HL-60 (cell line): ENCODE measurements at regions not wholly inside any gene's neighbourhood (a gene's known extent, or its start where the extent isn't known, plus 50 kb on each side); places are given as distances from the start of the nearest gene placed in this dataset.

Experiments
- DNase-seq, 2 experiments: peaks; one replicate each; pipeline ENCODE4 v3.0.0-alpha.2; 2010 to 2020; ENCODE audit warnings: low read depth in 1 of 2, low spot score in 1 of 2
- H3K27ac ChIP-seq: fragments of 250-450 bp; sonication (Bioruptor Pico); replicated peaks from 2 replicates; pipeline ENCODE4 v1.5.1; 2020; ENCODE audit warnings: mild to moderate bottlenecking, moderate library complexity
- H3K27me3 ChIP-seq: fragments of 250-450 bp; sonication (Bioruptor Pico); 2 replicates; pipeline ENCODE4 v1.5.1; 2021; ENCODE audit warnings: mild to moderate bottlenecking, moderate library complexity; ENCODE audit not compliant: insufficient read depth, poor library complexity, severe bottlenecking
- H3K4me3 ChIP-seq: replicated peaks from 2 replicates; pipeline ENCODE4 v1.5.1; 2011; ENCODE audit warnings: mild to moderate bottlenecking, control low read depth, low read length; ENCODE audit not compliant: insufficient read depth
- CTCF ChIP-seq: IDR thresholded peaks from one replicate; pipeline ENCODE4 v1.5.1; 2011; ENCODE audit warnings: low read length, control low read depth, inconsistent platforms; ENCODE audit not compliant: insufficient read depth
- GABPA ChIP-seq: IDR thresholded peaks from 2 replicates; pipeline ENCODE4 v1.6.1; 2012; ENCODE audit warnings: low read depth
- POLR2AphosphoS5 ChIP-seq: IDR thresholded peaks from 2 replicates; pipeline ENCODE4 v1.6.1; 2012; ENCODE audit warnings: low read depth
- REST ChIP-seq: IDR thresholded peaks from 2 replicates; pipeline ENCODE4 v1.6.1; 2012; ENCODE audit warnings: low read depth; ENCODE audit not compliant: insufficient replicate concordance
- SPI1 ChIP-seq: IDR thresholded peaks from 2 replicates; pipeline ENCODE4 v1.6.1; 2012; ENCODE audit warnings: low read depth, mild to moderate bottlenecking, borderline replicate concordance

GRCh38 chr21:28655471-28655870, 337.2 kb downstream of the LTN1 start:
- no peak for DNase-seq
- Histone ChIP-seq H3K27ac (no peak overlapping the region), H3K4me3 (no peak overlapping the region), H3K27me3 (peaks cover 3% of the 10 kb centered on the region)
- TF ChIP-seq REST (no peak), GABPA (no peak)

GRCh38 chr21:28654406-28654805, 338.3 kb downstream of the LTN1 start:
- Histone ChIP-seq H3K27me3 (peaks cover 3% of the 10 kb centered on the region), H3K4me3 (no peak overlapping the region), H3K27ac (no peak overlapping the region)
- no peak for DNase-seq
- TF ChIP-seq CTCF (no peak), SPI1 (no peak), POLR2AphosphoS5 (no peak), GABPA (no peak), REST (no peak)

GRCh38 chr21:28644762-28645161, 347.9 kb downstream of the LTN1 start:
- no peak for TF ChIP-seq REST
- no peak for TF ChIP-seq CTCF
- no peak for TF ChIP-seq GABPA
- no peak for TF ChIP-seq SPI1
- no peak for TF ChIP-seq POLR2AphosphoS5
- DNase-seq, result no peak

GRCh38 chr21:28642891-28643290, 349.8 kb downstream of the LTN1 start:
- TF ChIP-seq POLR2AphosphoS5 (no peak), GABPA (no peak), CTCF (no peak), SPI1 (no peak), REST (no peak)
- no peak overlapping the region for H3K4me3 ChIP-seq
- no peaks in the 10 kb centered on the region for H3K27me3 ChIP-seq
- no peak overlapping the region for H3K27ac ChIP-seq
- DNase-seq, result no peak

More at GRCh38 chr21:28644762-28645161, 347.9 kb downstream of the LTN1 start:
- Histone ChIP-seq H3K27me3 (no peaks in the 10 kb centered on the region), H3K4me3 (no peak overlapping the region), H3K27ac (no peak overlapping the region)
